ENCODE measurements at regions not wholly inside any gene's neighbourhood (a gene's known extent, or its start where the extent isn't known, plus 50 kb on each side); places are given as distances from the start of the nearest gene placed in this dataset.

DNA sequence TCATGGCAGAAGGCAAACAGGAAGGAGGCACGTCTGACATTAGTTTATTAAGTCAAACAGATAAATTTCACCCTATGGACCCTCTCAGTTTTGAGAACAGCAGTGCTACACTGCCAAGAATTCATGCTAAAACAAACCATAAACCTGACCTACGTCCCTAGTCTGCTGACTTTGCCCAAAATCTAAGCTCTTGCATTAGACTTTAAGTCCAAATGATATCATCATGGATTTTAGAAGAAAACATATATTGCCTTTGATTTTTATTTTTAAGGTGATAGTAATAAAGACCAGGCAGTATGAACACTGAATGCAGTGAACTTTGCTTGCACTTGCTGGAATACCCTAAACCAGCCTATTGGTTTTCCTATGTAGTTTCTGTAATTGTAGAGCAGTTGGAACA lies 79.6 kb upstream of the GADL1 start:
- no peaks in the 10 kb centered on the region for H3K9me3 ChIP-seq (ENCODE audit: insufficient read depth, low read depth, low read length)
- H3K27me3 ChIP-seq (ENCODE audit: insufficient read depth, low read length) = no peaks in the 10 kb centered on the region
- no peaks in the 10 kb centered on the region for H3K36me3 ChIP-seq (ENCODE audit: insufficient read depth, low read depth, low read length)
- no peak overlapping the region for H3K27ac ChIP-seq (ENCODE audit: low read length)
- H3K4me1 ChIP-seq (ENCODE audit: insufficient read depth, low read length) = no peaks in the 10 kb centered on the region; the same call in 1 of the 2 replicates
- H3K4me3 ChIP-seq (ENCODE audit: low read length) = no peak overlapping the region
- no peak overlapping the region for H3K9ac ChIP-seq (ENCODE audit: low read depth, low read length)

DNA sequence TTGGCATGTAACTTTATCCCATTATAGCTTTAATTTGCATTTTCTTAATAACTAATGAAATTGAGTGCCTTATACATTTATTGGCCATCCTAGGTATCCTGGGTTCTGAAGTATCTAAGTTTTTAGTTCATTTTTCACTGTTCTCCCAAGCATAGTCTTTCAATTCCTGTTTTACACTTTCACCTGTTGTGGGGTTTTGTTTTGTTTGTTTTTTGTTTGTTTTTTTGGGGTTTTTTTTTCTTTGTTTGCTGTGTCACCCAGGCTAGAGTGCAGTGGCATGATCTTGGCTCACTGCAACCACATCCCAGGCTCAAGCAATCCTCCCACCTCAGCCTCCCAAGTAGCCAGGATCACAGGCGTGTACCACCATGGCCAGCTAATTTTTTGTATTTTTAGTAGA lies 83.1 kb upstream of the GADL1 start:
- H3K27me3 ChIP-seq (ENCODE audit: insufficient read depth, low read length) = no peaks in the 10 kb centered on the region
- H3K4me3 ChIP-seq (ENCODE audit: low read length) = no peak overlapping the region
- no peak overlapping the region for H3K27ac ChIP-seq (ENCODE audit: low read length)
- no peaks in the 10 kb centered on the region for H3K36me3 ChIP-seq (ENCODE audit: insufficient read depth, low read depth, low read length)
- H3K9ac ChIP-seq (ENCODE audit: low read depth, low read length) = no peak overlapping the region
- H3K9me3 ChIP-seq (ENCODE audit: insufficient read depth, low read depth, low read length) = no peaks in the 10 kb centered on the region
- no peaks in the 10 kb centered on the region; the same call in 1 of the 2 replicates for H3K4me1 ChIP-seq (ENCODE audit: insufficient read depth, low read length)

DNA sequence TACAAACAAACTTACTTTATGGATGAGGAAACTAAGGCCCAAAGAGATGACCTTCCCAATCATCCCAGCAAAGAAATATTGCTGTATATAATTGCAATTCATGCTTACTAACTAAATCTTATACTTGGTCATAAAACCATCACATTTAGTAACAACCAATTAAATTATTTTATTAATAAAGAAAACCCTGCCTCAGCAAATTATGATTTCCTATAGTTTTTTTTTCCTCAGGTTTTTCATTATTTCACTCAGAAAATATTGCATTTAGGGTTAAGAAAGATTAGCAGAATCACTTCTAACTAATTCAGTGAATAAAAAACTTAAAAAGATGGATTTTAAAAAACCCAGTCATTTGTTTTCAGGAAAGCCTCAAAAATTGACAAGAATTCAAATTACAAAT lies 86.5 kb upstream of the GADL1 start:
- H3K36me3 ChIP-seq (ENCODE audit: insufficient read depth, low read depth, low read length) = no peaks in the 10 kb centered on the region
- H3K9me3 ChIP-seq (ENCODE audit: insufficient read depth, low read depth, low read length) = no peaks in the 10 kb centered on the region
- H3K27me3 ChIP-seq (ENCODE audit: insufficient read depth, low read length) = no peaks in the 10 kb centered on the region
- no peak overlapping the region for H3K4me3 ChIP-seq (ENCODE audit: low read length)
- H3K4me1 ChIP-seq (ENCODE audit: insufficient read depth, low read length) = no peaks in the 10 kb centered on the region
- H3K9ac ChIP-seq (ENCODE audit: low read depth, low read length) = no peak overlapping the region
- no peak overlapping the region for H3K27ac ChIP-seq (ENCODE audit: low read length)

DNA sequence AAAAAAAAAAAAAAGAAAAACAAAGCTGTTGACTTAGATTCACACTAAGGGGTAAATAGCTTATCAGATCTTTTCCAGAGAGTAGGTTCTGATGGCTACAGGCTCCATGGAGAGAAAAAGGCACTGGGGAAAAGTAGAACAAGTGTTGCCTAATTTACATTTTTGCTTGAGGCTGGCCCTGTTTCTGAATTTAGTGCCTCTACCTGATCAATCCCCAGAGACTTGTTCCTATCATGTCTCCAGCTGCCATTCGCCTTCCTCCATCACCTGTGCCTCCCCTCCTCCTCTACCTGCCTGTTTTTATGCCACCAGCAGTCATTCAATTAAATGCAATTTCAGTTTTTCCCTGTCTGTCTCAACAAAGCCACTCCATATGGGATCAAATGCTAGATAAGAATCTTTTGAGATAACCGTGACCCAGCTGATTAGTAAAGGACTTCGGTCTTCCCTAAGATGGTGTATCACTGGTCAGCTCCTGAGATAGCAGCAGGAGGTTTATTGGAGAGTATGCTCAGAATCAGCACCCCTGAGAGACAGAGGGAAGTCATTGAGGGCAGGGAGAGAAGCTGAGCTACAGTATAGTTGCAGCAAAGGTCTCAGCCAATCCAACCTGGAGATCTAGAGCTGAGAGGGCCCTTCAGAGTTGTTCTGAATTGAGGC lies 88.1 kb upstream of the GADL1 start:
- no peaks in the 10 kb centered on the region for H3K27me3 ChIP-seq (ENCODE audit: insufficient read depth, low read length)
- no peak overlapping the region for H3K4me3 ChIP-seq (ENCODE audit: low read length)
- no peaks in the 10 kb centered on the region for H3K4me1 ChIP-seq (ENCODE audit: insufficient read depth, low read length)
- no peaks in the 10 kb centered on the region for H3K36me3 ChIP-seq (ENCODE audit: insufficient read depth, low read depth, low read length)
- H3K9me3 ChIP-seq (ENCODE audit: insufficient read depth, low read depth, low read length) = no peaks in the 10 kb centered on the region
- H3K9ac ChIP-seq (ENCODE audit: low read depth, low read length) = no peak overlapping the region
- no peak overlapping the region for H3K27ac ChIP-seq (ENCODE audit: low read length)

DNA sequence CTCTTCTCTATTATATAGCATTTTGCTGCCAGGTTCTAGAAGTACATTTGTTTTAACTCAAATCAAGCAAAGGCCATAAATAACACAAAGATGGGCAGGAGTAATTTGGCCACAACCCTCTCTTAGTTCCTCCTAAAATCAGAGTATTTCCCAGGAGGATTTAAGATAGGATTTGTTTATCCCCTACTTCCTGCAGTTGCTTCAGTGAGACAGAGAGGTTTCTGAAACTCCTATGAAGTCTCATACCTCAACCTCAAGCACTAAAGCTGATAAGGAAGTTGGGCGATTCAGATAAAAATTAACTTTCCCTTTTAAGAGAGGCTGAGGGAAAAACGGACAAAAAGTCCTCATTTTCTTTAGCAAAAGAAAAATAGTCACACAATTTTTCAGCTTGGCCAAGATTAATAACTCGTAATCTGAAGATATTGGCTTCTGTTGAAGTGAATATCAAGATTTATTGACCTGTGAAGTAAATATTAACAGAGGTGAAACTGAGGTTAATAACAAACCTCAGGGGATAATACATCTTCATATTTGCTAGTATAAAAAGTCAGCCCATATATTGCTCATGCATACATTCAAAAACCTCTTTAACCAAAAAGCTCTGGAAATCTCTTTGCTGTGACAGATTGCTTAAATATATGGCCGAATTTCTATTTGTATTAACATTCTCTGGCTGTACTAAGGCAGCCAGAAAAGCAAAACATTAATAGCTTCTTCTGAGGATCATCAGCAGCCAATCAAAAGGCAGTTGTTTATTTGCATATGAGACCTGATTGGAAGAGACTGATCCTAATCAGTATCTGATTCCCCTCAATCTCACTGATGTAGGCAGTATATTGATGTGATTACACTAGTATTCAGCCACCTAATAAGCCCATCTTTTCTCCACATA lies 90.6 kb upstream of the GADL1 start:
- Histone ChIP-seq H3K27ac (ENCODE audit: low read length) (no peak overlapping the region), H3K4me1 (ENCODE audit: insufficient read depth, low read length) (no peaks in the 10 kb centered on the region), H3K27me3 (ENCODE audit: insufficient read depth, low read length) (no peaks in the 10 kb centered on the region; the same call in 1 of the 2 replicates), H3K4me3 (ENCODE audit: low read length) (no peak overlapping the region), H3K9me3 (ENCODE audit: insufficient read depth, low read depth, low read length) (no peaks in the 10 kb centered on the region), H3K36me3 (ENCODE audit: insufficient read depth, low read depth, low read length) (no peaks in the 10 kb centered on the region), H3K9ac (ENCODE audit: low read depth, low read length) (no peak overlapping the region)

DNA sequence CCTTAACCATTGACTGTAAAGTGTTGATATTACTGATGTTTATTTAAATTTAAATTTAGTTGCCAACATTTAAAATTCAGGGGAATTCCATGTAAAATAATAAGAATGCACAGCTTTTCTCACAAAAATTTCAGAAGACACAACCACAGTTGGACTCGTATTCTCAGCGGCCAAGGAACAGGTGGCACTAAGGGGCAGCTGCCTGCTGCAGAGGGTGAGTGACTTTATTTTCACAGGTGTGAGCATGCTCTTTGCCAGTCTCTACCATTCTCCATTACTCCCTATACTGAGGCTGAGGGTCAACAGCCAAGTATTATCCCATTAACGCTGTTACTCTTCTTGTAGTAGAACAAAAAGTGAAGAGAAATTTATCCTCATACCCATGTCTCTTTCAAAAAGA lies 92.1 kb upstream of the GADL1 start:
- Histone ChIP-seq H3K9ac (ENCODE audit: low read depth, low read length) (no peak overlapping the region), H3K4me3 (ENCODE audit: low read length) (no peak overlapping the region), H3K4me1 (ENCODE audit: insufficient read depth, low read length) (no peaks in the 10 kb centered on the region), H3K36me3 (ENCODE audit: insufficient read depth, low read depth, low read length) (no peaks in the 10 kb centered on the region), H3K9me3 (ENCODE audit: insufficient read depth, low read depth, low read length) (no peaks in the 10 kb centered on the region), H3K27me3 (ENCODE audit: insufficient read depth, low read length) (no peaks in the 10 kb centered on the region; the same call in 1 of the 2 replicates), H3K27ac (ENCODE audit: low read length) (no peak overlapping the region)

DNA sequence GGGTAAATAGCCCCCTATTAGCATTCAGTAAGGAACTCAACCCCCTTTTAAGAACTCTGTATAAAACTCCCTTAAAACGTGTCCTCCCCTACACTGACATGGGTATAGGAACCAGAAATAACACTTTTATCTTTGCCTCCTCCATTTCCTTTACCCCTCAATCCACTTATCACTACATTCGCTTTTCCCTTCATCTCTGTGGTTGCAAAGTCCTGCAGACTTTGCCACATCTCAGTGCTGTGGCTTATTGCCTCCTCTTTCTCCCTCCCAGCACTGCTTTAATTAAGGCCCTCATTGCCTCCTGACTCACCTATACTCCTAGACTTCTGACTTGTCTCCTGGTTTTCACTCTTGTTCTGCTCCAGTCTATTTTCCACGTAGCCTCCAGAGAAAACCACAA lies 94.3 kb upstream of the GADL1 start:
- H3K36me3 ChIP-seq (ENCODE audit: insufficient read depth, low read depth, low read length) = no peaks in the 10 kb centered on the region
- no peaks in the 10 kb centered on the region for H3K4me1 ChIP-seq (ENCODE audit: insufficient read depth, low read length)
- H3K27me3 ChIP-seq (ENCODE audit: insufficient read depth, low read length) = no peaks in the 10 kb centered on the region; the same call in 1 of the 2 replicates
- H3K27ac ChIP-seq (ENCODE audit: low read length) = no peak overlapping the region
- H3K4me3 ChIP-seq (ENCODE audit: low read length) = no peak overlapping the region
- H3K9me3 ChIP-seq (ENCODE audit: insufficient read depth, low read depth, low read length) = no peaks in the 10 kb centered on the region
- no peak overlapping the region for H3K9ac ChIP-seq (ENCODE audit: low read depth, low read length)

DNA sequence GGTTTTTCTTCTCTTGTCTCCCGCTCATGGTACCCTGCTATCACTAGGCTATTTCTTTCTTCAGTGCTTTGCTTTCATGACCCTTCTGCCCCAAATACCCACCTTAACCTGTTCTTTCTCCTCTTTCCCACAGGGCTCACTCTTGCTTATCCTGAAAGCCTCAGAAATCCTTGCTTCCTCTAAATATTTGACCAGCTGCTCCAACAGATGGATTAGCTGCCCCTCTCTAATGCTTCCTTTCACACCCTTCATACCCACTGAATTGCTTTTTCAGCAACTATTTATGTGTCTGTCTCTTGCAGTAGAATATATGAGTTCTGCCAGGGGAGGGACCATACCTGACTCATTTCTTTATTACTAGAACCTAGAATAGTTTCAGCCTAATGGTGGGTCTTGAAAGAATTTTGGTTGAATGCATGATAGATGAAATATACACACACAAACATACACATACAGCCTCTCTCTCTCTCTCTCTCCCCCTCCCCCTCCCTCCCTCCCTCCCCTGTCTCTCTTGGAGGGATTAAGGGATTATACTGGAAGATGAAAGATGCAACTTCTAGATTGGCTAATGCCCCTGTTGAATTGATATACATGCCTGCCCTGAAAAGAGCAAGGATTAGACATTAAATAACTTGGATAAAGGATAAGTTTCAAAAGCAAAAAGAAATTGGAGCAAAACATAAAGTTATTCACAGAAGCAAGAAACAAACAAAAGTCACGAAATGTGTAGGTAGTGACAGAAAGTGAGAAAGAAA lies 95.0 kb upstream of the GADL1 start:
- Histone ChIP-seq H3K27ac (ENCODE audit: low read length) (no peak overlapping the region), H3K36me3 (ENCODE audit: insufficient read depth, low read depth, low read length) (no peaks in the 10 kb centered on the region), H3K9ac (ENCODE audit: low read depth, low read length) (no peak overlapping the region), H3K27me3 (ENCODE audit: insufficient read depth, low read length) (no peaks in the 10 kb centered on the region; the same call in 1 of the 2 replicates), H3K4me1 (ENCODE audit: insufficient read depth, low read length) (no peaks in the 10 kb centered on the region), H3K4me3 (ENCODE audit: low read length) (no peak overlapping the region), H3K9me3 (ENCODE audit: insufficient read depth, low read depth, low read length) (no peaks in the 10 kb centered on the region)

DNA sequence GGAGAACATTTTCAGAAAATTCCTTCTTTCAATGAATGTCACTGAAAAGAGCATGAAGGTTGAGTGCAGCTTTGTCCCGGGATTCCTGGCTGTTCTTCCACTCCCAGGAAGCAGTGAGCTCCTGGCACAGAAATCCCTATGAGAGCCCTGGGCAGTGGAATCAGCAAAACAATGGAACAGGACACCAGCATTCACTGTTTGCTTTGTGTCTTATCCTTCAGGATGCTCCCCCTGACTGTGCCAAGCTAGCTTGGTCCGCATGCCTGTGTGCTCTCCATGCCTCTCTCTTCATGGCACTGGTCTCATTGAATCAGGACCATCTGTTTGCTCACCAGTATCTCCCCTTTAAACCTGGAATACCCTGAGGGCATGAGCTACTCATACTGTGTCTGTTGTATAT lies 102.0 kb upstream of the GADL1 start:
- 0 out of 2 replicates have a peak overlapping the region, but pooled peaks have one; percentile 13 for H3K4me3 ChIP-seq (ENCODE audit: low read length)
- H3K27ac ChIP-seq (ENCODE audit: low read length) = no peak overlapping the region
- H3K9ac ChIP-seq (ENCODE audit: low read depth, low read length) = no peak overlapping the region
- no peaks in the 10 kb centered on the region for H3K9me3 ChIP-seq (ENCODE audit: insufficient read depth, low read depth, low read length)
- H3K36me3 ChIP-seq (ENCODE audit: insufficient read depth, low read depth, low read length) = no peaks in the 10 kb centered on the region
- no peaks in the 10 kb centered on the region for H3K27me3 ChIP-seq (ENCODE audit: insufficient read depth, low read length)
- peaks cover 16% of the 10 kb centered on the region; the same call in 1 of the 2 replicates for H3K4me1 ChIP-seq (ENCODE audit: insufficient read depth, low read length)

DNA sequence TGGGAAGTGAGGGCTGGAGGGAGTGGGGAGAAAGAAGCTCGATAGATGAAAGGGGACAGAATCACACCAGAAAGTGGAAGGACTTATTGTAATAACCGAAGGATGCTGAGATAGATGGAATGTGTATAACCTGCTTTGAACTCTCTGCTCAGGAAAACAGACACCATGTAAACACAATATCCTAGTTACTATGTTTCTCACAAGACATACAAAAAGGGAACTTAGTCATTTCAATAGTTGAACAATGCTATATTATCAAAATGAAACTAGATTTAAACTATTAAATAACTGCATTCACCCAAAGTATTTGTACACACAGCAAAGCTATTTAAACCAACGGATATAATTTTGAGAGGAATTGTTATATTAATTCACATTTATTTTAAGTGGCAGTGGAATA lies 108.3 kb upstream of the GADL1 start:
- no peak overlapping the region for H3K9ac ChIP-seq (ENCODE audit: low read depth, low read length)
- no peaks in the 10 kb centered on the region for H3K4me1 ChIP-seq (ENCODE audit: insufficient read depth, low read length)
- peaks cover 25% of the 10 kb centered on the region; the same call in 1 of the 2 replicates for H3K27me3 ChIP-seq (ENCODE audit: insufficient read depth, low read length)
- no peaks in the 10 kb centered on the region for H3K9me3 ChIP-seq (ENCODE audit: insufficient read depth, low read depth, low read length)
- no peak overlapping the region for H3K4me3 ChIP-seq (ENCODE audit: low read length)
- H3K36me3 ChIP-seq (ENCODE audit: insufficient read depth, low read depth, low read length) = no peaks in the 10 kb centered on the region
- no peak overlapping the region for H3K27ac ChIP-seq (ENCODE audit: low read length)

DNA sequence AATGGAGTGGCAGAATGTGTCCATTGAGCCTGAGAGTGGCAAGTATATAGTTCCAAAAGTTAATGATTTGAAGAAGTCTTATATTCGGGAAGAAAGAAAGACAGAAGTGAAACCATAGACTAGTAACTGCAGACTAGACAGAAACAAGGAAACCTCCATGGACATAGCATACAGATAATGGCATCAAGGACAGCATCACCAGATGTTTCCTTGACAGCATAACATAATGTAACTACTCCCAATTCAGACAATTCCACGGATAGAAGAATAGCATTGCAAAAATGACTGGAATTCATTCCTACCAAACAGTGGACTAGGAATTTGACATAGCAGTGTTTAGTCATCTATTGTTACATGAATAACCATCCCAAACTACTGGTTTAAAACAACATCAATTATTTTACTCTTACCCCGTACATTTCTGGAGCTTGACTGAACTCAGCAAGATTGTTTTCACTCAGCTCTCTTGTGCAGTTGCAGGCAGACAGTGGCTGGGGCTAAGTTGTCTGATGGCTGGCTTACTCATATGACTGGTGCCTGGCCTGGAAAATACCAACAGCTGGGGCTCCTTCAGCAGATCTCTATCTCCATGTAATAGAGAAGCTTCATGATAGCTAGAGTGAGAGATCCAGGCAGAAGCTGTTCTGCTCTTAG lies 109.7 kb upstream of the GADL1 start:
- Histone ChIP-seq H3K27ac (ENCODE audit: low read length) (no peak overlapping the region), H3K4me1 (ENCODE audit: insufficient read depth, low read length) (peaks cover 6% of the 10 kb centered on the region; the same call in 1 of the 2 replicates), H3K36me3 (ENCODE audit: insufficient read depth, low read depth, low read length) (no peaks in the 10 kb centered on the region), H3K9me3 (ENCODE audit: insufficient read depth, low read depth, low read length) (no peaks in the 10 kb centered on the region), H3K27me3 (ENCODE audit: insufficient read depth, low read length) (peaks cover 39% of the 10 kb centered on the region), H3K9ac (ENCODE audit: low read depth, low read length) (no peak overlapping the region), H3K4me3 (ENCODE audit: low read length) (no peak overlapping the region)

Measured in iPS-20b (cell line).